ENCODE measurements at regions not wholly inside any gene's neighbourhood (a gene's known extent, or its start where the extent isn't known, plus 50 kb on each side); places are given as distances from the start of the nearest gene placed in this dataset.

DNA sequence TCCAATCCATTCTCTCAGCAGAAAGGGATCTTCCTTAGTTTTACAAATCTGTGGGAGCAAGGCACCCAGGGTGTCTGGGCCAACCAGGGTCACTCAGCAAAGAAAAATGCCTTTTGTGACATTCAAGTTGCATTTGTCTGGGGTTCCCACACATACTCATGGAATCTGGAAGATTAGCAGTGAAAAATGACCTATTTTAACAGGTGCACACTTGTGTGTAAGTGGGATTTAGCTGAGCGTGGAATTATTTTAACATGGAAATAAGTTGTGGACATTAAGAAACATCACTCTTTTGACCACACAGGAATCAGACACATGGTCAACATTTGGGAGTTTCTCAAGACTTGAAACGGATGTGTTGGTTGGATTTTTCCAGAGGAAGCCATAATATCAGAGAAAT is 234.9 kb downstream of the OPA1 start:
- TF ChIP-seq, protein P1, sequence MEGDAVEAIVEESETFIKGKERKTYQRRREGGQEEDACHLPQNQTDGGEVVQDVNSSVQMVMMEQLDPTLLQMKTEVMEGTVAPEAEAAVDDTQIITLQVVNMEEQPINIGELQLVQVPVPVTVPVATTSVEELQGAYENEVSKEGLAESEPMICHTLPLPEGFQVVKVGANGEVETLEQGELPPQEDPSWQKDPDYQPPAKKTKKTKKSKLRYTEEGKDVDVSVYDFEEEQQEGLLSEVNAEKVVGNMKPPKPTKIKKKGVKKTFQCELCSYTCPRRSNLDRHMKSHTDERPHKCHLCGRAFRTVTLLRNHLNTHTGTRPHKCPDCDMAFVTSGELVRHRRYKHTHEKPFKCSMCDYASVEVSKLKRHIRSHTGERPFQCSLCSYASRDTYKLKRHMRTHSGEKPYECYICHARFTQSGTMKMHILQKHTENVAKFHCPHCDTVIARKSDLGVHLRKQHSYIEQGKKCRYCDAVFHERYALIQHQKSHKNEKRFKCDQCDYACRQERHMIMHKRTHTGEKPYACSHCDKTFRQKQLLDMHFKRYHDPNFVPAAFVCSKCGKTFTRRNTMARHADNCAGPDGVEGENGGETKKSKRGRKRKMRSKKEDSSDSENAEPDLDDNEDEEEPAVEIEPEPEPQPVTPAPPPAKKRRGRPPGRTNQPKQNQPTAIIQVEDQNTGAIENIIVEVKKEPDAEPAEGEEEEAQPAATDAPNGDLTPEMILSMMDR (IDR thresholded peaks at IDR 0.05; ENCODE audit: low read depth, low read length, missing input control): no peak
- TF ChIP-seq, protein P2, sequence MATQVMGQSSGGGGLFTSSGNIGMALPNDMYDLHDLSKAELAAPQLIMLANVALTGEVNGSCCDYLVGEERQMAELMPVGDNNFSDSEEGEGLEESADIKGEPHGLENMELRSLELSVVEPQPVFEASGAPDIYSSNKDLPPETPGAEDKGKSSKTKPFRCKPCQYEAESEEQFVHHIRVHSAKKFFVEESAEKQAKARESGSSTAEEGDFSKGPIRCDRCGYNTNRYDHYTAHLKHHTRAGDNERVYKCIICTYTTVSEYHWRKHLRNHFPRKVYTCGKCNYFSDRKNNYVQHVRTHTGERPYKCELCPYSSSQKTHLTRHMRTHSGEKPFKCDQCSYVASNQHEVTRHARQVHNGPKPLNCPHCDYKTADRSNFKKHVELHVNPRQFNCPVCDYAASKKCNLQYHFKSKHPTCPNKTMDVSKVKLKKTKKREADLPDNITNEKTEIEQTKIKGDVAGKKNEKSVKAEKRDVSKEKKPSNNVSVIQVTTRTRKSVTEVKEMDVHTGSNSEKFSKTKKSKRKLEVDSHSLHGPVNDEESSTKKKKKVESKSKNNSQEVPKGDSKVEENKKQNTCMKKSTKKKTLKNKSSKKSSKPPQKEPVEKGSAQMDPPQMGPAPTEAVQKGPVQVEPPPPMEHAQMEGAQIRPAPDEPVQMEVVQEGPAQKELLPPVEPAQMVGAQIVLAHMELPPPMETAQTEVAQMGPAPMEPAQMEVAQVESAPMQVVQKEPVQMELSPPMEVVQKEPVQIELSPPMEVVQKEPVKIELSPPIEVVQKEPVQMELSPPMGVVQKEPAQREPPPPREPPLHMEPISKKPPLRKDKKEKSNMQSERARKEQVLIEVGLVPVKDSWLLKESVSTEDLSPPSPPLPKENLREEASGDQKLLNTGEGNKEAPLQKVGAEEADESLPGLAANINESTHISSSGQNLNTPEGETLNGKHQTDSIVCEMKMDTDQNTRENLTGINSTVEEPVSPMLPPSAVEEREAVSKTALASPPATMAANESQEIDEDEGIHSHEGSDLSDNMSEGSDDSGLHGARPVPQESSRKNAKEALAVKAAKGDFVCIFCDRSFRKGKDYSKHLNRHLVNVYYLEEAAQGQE (IDR thresholded peaks at IDR 0.05): no peak
- no peak for TF ChIP-seq YY1 (IDR thresholded peaks at IDR 0.05)
- TF ChIP-seq TAF1 (conservative IDR thresholded peaks at IDR 0.05): no peak
- TF ChIP-seq, protein P3, sequence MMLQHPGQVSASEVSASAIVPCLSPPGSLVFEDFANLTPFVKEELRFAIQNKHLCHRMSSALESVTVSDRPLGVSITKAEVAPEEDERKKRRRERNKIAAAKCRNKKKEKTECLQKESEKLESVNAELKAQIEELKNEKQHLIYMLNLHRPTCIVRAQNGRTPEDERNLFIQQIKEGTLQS (IDR thresholded peaks at IDR 0.05): no peak
- no peak for TF ChIP-seq RXRA (IDR thresholded peaks at IDR 0.05)
- TF ChIP-seq SP1 (IDR thresholded peaks at IDR 0.05): no peak
- no peak for TF ChIP-seq ZBTB33 (IDR thresholded peaks at IDR 0.05)
- no peak for TF ChIP-seq FOXA1 (IDR thresholded peaks at IDR 0.05)
- no peak for TF ChIP-seq GABPA (IDR thresholded peaks at IDR 0.05 in 1 of 2, conservative IDR thresholded peaks at IDR 0.05 in 1 of 2)
- no peak for TF ChIP-seq RAD21 (IDR thresholded peaks at IDR 0.05)

Measured in liver (tissue), 3 donors.